Right renal cortex interstitium (tissue), 3 donors: ENCODE measurements at regions not wholly inside any gene's neighbourhood (a gene's known extent, or its start where the extent isn't known, plus 50 kb on each side); places are given as distances from the start of the nearest gene placed in this dataset.

Source experiments
- DNase-seq, 3 donors: peaks; one replicate each; pipeline ENCODE4 v3.0.0-alpha.2; 2013; ENCODE audit warnings: low read depth in 3 of 3, low spot score in 2 of 3

- DNase-seq, result no peak
Observed at GRCh38 chr12:92583910-92584309, 118.9 kb upstream of the PLEKHG7 start.

- no peak for DNase-seq
Observed at GRCh38 chr12:92582893-92583292, 119.9 kb upstream of the PLEKHG7 start.

GRCh38 chr12:92582475-92582874 is 120.3 kb upstream of the PLEKHG7 start:
- no peak for DNase-seq

GRCh38 chr12:92581604-92582003 is 121.2 kb upstream of the PLEKHG7 start:
- no peak for DNase-seq

GRCh38 chr12:92574911-92575570 is 127.7 kb upstream of the PLEKHG7 start:
- DNase-seq, result no peak

- DNase-seq, result no peak
Observed at GRCh38 chr12:92574051-92574783, 128.6 kb upstream of the PLEKHG7 start.

- no peak for DNase-seq
Observed at GRCh38 chr12:92573104-92573503, 129.7 kb upstream of the PLEKHG7 start.

GRCh38 chr12:92571844-92572543 is 130.8 kb upstream of the PLEKHG7 start:
- DNase-seq, result no peak

- no peak for DNase-seq
Observed at GRCh38 chr12:92571169-92571568, 131.6 kb upstream of the PLEKHG7 start.

GRCh38 chr12:92570056-92570753 is 132.6 kb upstream of the PLEKHG7 start:
- peak; percentile 78 to 81 (median 80) for DNase-seq

GRCh38 chr12:92568691-92569090 is 134.1 kb upstream of the PLEKHG7 start:
- DNase-seq, result no peak

- no peak for DNase-seq
Observed at GRCh38 chr12:92566448-92567019, 136.3 kb upstream of the PLEKHG7 start.

GRCh38 chr12:92563819-92564218 is 139.0 kb upstream of the PLEKHG7 start:
- DNase-seq, result no peak

GRCh38 chr12:92562063-92562734 is 140.6 kb upstream of the PLEKHG7 start:
- no peak for DNase-seq

- no peak for DNase-seq
Observed at GRCh38 chr12:92561543-92561899, 141.3 kb upstream of the PLEKHG7 start.

- no peak for DNase-seq
Observed at GRCh38 chr12:92560713-92561542, 141.9 kb upstream of the PLEKHG7 start.

GRCh38 chr12:92558806-92559205 is 144.0 kb upstream of the PLEKHG7 start:
- DNase-seq, result no peak

GRCh38 chr12:92558215-92558773 is 144.5 kb upstream of the PLEKHG7 start:
- DNase-seq, result no peak

GRCh38 chr12:92557422-92557724 is 145.4 kb upstream of the PLEKHG7 start:
- no peak for DNase-seq
